H9 (cell line): ENCODE measurements at regions not wholly inside any gene's neighbourhood (a gene's known extent, or its start where the extent isn't known, plus 50 kb on each side); places are given as distances from the start of the nearest gene placed in this dataset.

ENCODE experiments used
- DNase-seq: peaks from one replicate; pipeline ENCODE4 v3.0.0-alpha.2; 2017
- H2AFZ ChIP-seq: one replicate; pipeline ENCODE4 v1.6.1; 2013; ENCODE audit warnings: mild to moderate bottlenecking, low read length, control low read depth, moderate library complexity
- H2AK5ac ChIP-seq: 2 replicates; pipeline ENCODE4 v1.6.1; 2013; ENCODE audit warnings: low read length, control low read depth, mixed read lengths; ENCODE audit not compliant: insufficient read length
- H2BK120ac ChIP-seq: one replicate; pipeline ENCODE4 v1.6.1; 2013; ENCODE audit warnings: low read depth, mild to moderate bottlenecking, low read length, control low read depth, inconsistent platforms; ENCODE audit not compliant: poor library complexity, severe bottlenecking
- H2BK12ac ChIP-seq: 2 replicates; pipeline ENCODE4 v1.6.1; 2013; ENCODE audit warnings: low read length, control low read depth, mixed read lengths, low read depth; ENCODE audit not compliant: insufficient read length
- H2BK15ac ChIP-seq: 2 replicates; pipeline ENCODE4 v1.6.1; 2013; ENCODE audit warnings: low read depth, low read length, control low read depth
- H2BK20ac ChIP-seq: one replicate; pipeline ENCODE4 v1.6.1; 2013; ENCODE audit warnings: low read depth, mild to moderate bottlenecking, low read length, control low read depth, inconsistent platforms; ENCODE audit not compliant: poor library complexity, severe bottlenecking
- H2BK5ac ChIP-seq: 2 replicates; pipeline ENCODE4 v1.6.1; 2013; ENCODE audit warnings: low read length, control low read depth, mixed read lengths; ENCODE audit not compliant: insufficient read length
- H3K14ac ChIP-seq: 2 replicates; pipeline ENCODE4 v1.6.1; 2013; ENCODE audit warnings: low read length, control low read depth; ENCODE audit not compliant: insufficient read depth
- H3K18ac ChIP-seq: 2 replicates; pipeline ENCODE4 v1.6.1; 2013; ENCODE audit warnings: low read depth, mild to moderate bottlenecking, mixed read lengths, low read length, control low read depth; ENCODE audit not compliant: insufficient read length
- H3K23ac ChIP-seq: 2 replicates; pipeline ENCODE4 v1.6.1; 2013; ENCODE audit warnings: low read length, control low read depth, mixed read lengths, low read depth; ENCODE audit not compliant: insufficient read length
- H3K23me2 ChIP-seq: 2 replicates; pipeline ENCODE4 v1.6.1; 2013; ENCODE audit warnings: low read depth, mild to moderate bottlenecking, mixed read lengths, low read length, control low read depth; ENCODE audit not compliant: insufficient read length, poor library complexity, severe bottlenecking
- H3K27ac ChIP-seq: 2 replicates; pipeline ENCODE4 v1.5.1; 2013; ENCODE audit warnings: low read length, control low read depth, mixed read lengths, low read depth; ENCODE audit not compliant: insufficient read length
- H3K27me3 ChIP-seq: 2 replicates; pipeline ENCODE4 v1.6.1; 2013; ENCODE audit warnings: low read length, control low read depth, inconsistent platforms; ENCODE audit not compliant: insufficient read depth
- H3K4ac ChIP-seq: 2 replicates; pipeline ENCODE4 v1.6.1; 2013; ENCODE audit warnings: low read depth, mild to moderate bottlenecking, control low read depth, inconsistent platforms, low read length, moderate library complexity
- H3K4me1 ChIP-seq: 2 replicates; pipeline ENCODE4 v1.6.1; 2013; ENCODE audit warnings: low read length, control low read depth, inconsistent platforms; ENCODE audit not compliant: insufficient read depth
- H3K4me2 ChIP-seq: 2 replicates; pipeline ENCODE4 v1.6.1; 2013; ENCODE audit warnings: low read length, control low read depth, mixed read lengths; ENCODE audit not compliant: insufficient read length, insufficient read depth
- H3K56ac ChIP-seq: 2 replicates; pipeline ENCODE4 v1.6.1; 2013; ENCODE audit warnings: low read depth, mild to moderate bottlenecking, mixed read lengths, low read length, control low read depth; ENCODE audit not compliant: insufficient read length
- H3K79me1 ChIP-seq: 2 replicates; pipeline ENCODE4 v1.6.1; 2013; ENCODE audit warnings: low read depth, mild to moderate bottlenecking, moderate library complexity, low read length, control low read depth, inconsistent platforms; ENCODE audit not compliant: insufficient read depth, poor library complexity, severe bottlenecking
- H3K79me2 ChIP-seq: 2 replicates; pipeline ENCODE4 v1.6.1; 2013; ENCODE audit warnings: low read length, control low read depth, inconsistent platforms; ENCODE audit not compliant: insufficient read depth
- H3K9ac ChIP-seq: 2 replicates; pipeline ENCODE4 v1.6.1; 2013; ENCODE audit warnings: low read length, control low read depth, mixed read lengths; ENCODE audit not compliant: insufficient read length; ENCODE audit errors: extremely low read depth
- H3K9me3 ChIP-seq: one replicate; pipeline ENCODE4 v1.6.1; 2013; ENCODE audit warnings: low read depth, low read length, inconsistent platforms; ENCODE audit not compliant: control insufficient read depth
- H3T11ph ChIP-seq: one replicate; pipeline ENCODE4 v1.6.1; 2013; ENCODE audit warnings: mild to moderate bottlenecking, low read length, control low read depth, inconsistent platforms
- H4K20me1 ChIP-seq: one replicate; pipeline ENCODE4 v1.6.1; 2013; ENCODE audit not compliant: control insufficient read depth, insufficient read length, insufficient read depth
- H4K5ac ChIP-seq: 2 replicates; pipeline ENCODE4 v1.6.1; 2013; ENCODE audit warnings: low read depth, mild to moderate bottlenecking, mixed read lengths, low read length, control low read depth; ENCODE audit not compliant: insufficient read length
- H4K8ac ChIP-seq: replicated peaks from 2 replicates; pipeline ENCODE4 v1.6.1; 2013; ENCODE audit warnings: low read length, control low read depth, mixed read lengths, low read depth; ENCODE audit not compliant: insufficient read length
- H4K91ac ChIP-seq: 2 replicates; pipeline ENCODE4 v1.6.1; 2013; ENCODE audit warnings: low read depth, mild to moderate bottlenecking, moderate library complexity, mixed read lengths, low read length, control low read depth; ENCODE audit not compliant: insufficient read length
- H3K27ac Mint-ChIP-seq, 3 experiments: 2 replicates in 2 of 3; 3 replicates in 1 of 3; pipeline ENCODE4 v1.8.0; 2020 to 2021; ENCODE audit warnings: mixed read lengths in 3 of 3, mild to moderate bottlenecking in 1 of 3, moderate library complexity in 1 of 3
- H3K27me3 Mint-ChIP-seq: 2 replicates; pipeline ENCODE4 v1.8.0; 2021; ENCODE audit warnings: low read depth, mild to moderate bottlenecking, moderate library complexity, mixed read lengths
- H3K36me3 Mint-ChIP-seq, 3 experiments: 2 replicates in 2 of 3; 3 replicates in 1 of 3; pipeline ENCODE4 v1.8.0; 2020 to 2021; ENCODE audit warnings: low read depth in 3 of 3, mixed read lengths in 3 of 3; ENCODE audit not compliant: insufficient read depth in 1 of 3
- H3K4me1 Mint-ChIP-seq, 2 experiments: 2 replicates each; pipeline ENCODE4 v1.8.0; 2020; ENCODE audit warnings: mixed read lengths in 2 of 2
- H3K4me3 Mint-ChIP-seq, 2 experiments: 2 replicates in 1 of 2; 3 replicates in 1 of 2; pipeline ENCODE4 v1.8.0; 2020 to 2021; ENCODE audit warnings: mild to moderate bottlenecking in 2 of 2, mixed read lengths in 2 of 2, moderate library complexity in 1 of 2
- H3K9me3 Mint-ChIP-seq, 2 experiments: 2 replicates in 1 of 2; 3 replicates in 1 of 2; pipeline ENCODE4 v1.8.0; 2020; ENCODE audit warnings: mild to moderate bottlenecking in 2 of 2, mixed read lengths in 2 of 2, moderate library complexity in 1 of 2
- CTCF ChIP-seq: fragments of 200-600 bp; sonication (generic); conservative IDR thresholded peaks from 3 replicates; pipeline ENCODE4 v1.8.0; 2021; ENCODE audit warnings: antibody characterized with exemption, mild to moderate bottlenecking
- WGBS: extraction: QIAGEN DNeasy Blood & Tissue Kit; methylation state at CpG from one replicate; pipeline ENCODE4 v1.1.7; 2013; ENCODE audit warnings: missing lambda C conversion rate, low lambda C conversion rate, mixed read lengths; ENCODE audit not compliant: insufficient read length; ENCODE audit errors: extremely low coverage; 5-methylcytosine and 5-hydroxymethylcytosine counted together

DNA sequence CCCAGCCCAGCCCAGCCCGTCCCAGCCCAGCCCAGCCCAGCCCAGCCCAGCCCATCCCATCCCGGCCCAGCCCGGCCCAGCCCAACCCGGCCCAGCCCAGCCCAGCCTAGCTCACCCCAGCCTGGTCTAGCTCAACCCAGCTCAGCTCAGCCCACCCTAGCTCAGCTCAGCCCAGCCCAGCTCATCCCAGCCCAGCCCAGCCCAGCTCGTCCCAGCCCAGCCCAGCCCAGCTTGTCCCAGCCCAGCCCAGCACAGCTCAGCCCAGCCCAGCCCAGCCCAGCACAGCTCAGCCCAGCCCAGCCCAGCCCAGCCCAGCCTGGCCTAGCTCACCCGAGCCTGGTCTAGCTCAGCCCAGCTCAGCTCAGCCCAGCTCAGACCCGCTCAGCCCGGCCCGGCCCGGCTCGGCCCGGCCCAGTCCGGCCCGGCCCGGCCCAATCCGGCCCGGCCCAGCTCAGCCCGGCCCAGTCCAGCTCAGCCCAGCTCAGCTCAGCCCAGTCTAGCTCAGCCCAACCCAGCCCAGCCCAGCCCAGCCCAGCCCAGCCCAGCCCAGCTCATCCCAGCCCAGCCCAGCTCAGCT, 184.7 kb downstream of the TMEM121 start:
- no peak overlapping the region for H4K8ac ChIP-seq
- H3K79me1 ChIP-seq = no peaks in the 10 kb centered on the region
- no peak overlapping the region for H2BK15ac ChIP-seq
- H3T11ph ChIP-seq = no peak overlapping the region
- H3K14ac ChIP-seq = no peak overlapping the region
- H3K56ac ChIP-seq = no peak overlapping the region
- peaks cover 43 to 70% of the 10 kb centered on the region in 2 experiments for H3K9me3 Mint-ChIP-seq
- H3K79me2 ChIP-seq = no peaks in the 10 kb centered on the region
- H3K27me3 ChIP-seq = no peaks in the 10 kb centered on the region
- H3K4me3 Mint-ChIP-seq = no peak overlapping the region
- no peak overlapping the region for H2BK5ac ChIP-seq
- H3K9me3 ChIP-seq = peaks cover 43% of the 10 kb centered on the region
- no peaks in the 10 kb centered on the region for H3K4me1 ChIP-seq
- no peak overlapping the region for H3K9ac ChIP-seq
- H3K4me1 Mint-ChIP-seq = no peaks in the 10 kb centered on the region
- no peaks in the 10 kb centered on the region for H3K23me2 ChIP-seq
- no peaks in the 10 kb centered on the region for H4K20me1 ChIP-seq
- no peak overlapping the region for H2AK5ac ChIP-seq
- no peak overlapping the region for H3K4me2 ChIP-seq
- no peak overlapping the region for H3K27ac Mint-ChIP-seq
- H2AFZ ChIP-seq = no peak overlapping the region
- H3K27me3 Mint-ChIP-seq = no peaks in the 10 kb centered on the region
- no peak for TF ChIP-seq CTCF
- no peak overlapping the region for H3K23ac ChIP-seq
- no peak overlapping the region for H2BK120ac ChIP-seq
- no peak overlapping the region for H3K27ac ChIP-seq
- no peak overlapping the region for H2BK20ac ChIP-seq
- no peak overlapping the region for H3K18ac ChIP-seq
- WGBS = no CpG with 5 or more reads among the region's 18 CpGs
- no peak overlapping the region for H4K5ac ChIP-seq
- no peak overlapping the region for H3K4ac ChIP-seq
- H4K91ac ChIP-seq = no peak overlapping the region
- no peak overlapping the region for H2BK12ac ChIP-seq
- H3K36me3 Mint-ChIP-seq = peaks cover 0 to 3% (median 2%) of the 10 kb centered on the region in 3 experiments; a peak in 2 of 7 replicates
- DNase-seq = no peak
